ENCODE measurements at regions not wholly inside any gene's neighbourhood (a gene's known extent, or its start where the extent isn't known, plus 50 kb on each side); places are given as distances from the start of the nearest gene placed in this dataset.
A peak's percentile ranks its signal among the peaks of the same experiment; 100 is the strongest.

DNA sequence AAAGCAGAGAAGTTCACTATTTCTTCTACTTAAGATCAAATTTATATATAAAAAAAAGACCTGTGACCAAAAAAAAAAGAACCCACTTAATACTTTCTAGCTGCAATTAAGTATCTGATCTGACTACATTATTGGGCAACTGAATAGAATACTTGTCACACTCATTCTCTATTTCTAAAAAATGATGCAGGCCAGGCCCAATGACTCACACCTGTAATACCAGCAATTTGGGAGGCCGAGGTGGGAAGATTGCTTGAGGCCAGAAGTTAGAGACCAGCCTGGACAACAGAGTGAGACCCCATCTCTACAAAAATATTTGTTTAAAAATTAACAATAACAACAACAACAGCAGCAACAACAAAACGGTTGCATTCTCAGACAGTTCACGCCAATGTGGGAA lies 108.8 kb upstream of the BMP2K start:
- Histone ChIP-seq H3K4me3 (ENCODE audit: control extremely low read depth in 1 of 5, extremely low read depth in 1 of 5, insufficient read depth in 1 of 5, low read depth in 2 of 5, low read length in 4 of 5) (peak overlapping the region in 2 of 5 experiments; percentile 26 to 28), H3K9ac (ENCODE audit: low read length) (peak overlapping the region; percentile 25)

DNA sequence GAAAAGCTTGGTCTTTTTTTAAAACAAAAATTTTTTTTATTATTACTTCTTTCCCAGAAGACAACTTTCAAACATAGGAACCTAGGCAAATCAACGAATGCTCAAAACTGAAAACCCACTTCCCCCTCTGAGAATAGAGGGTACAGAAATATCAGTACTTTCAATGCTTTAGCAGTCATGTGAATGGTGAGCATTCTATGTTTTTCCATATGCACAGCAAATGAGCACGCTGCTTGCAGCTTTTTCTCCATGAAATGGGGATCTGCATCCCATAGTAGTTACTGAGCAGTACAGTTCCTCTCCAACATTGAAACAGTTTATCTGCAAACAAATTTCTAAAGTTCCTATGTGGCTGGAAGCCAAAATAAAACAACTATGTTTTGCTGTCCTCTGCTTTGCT lies 108.4 kb upstream of the BMP2K start:
- 0% methylated on average over 1 of the region's 2 CpGs for WGBS (ENCODE audit: insufficient coverage)
- peak overlapping the region; percentile 17 for H2AFZ ChIP-seq (ENCODE audit: insufficient read depth, low read depth, low read length, poor library complexity, severe bottlenecking)
- DNase-seq = peak; percentile 47
- peak overlapping the region; percentile 25 for H3K9ac ChIP-seq (ENCODE audit: low read length)
- no peaks in the 10 kb centered on the region for H3K79me2 ChIP-seq (ENCODE audit: control insufficient read depth, insufficient read depth, low read length)
- H3K36me3 ChIP-seq (replicated peaks in 1 of 2; ENCODE audit: control extremely low read depth in 1 of 2, control insufficient read depth in 1 of 2, extremely low read depth in 1 of 2, insufficient read depth in 2 of 2, low read length in 1 of 2) = no peaks in the 10 kb centered on the region
- CTCF ChIA-PET = interaction anchor here (0.9 to 2.9 kb wide), 6 partner anchors 8 to 44 kb away, joined by 3 to 10 read pairs (median 4); no protein-coding TSS in a partner anchor
- Mint-ChIP-seq H3K27ac (peak overlapping the region; percentile 85), H3K4me3 (peak overlapping the region; percentile 80), H3K9me3 (ENCODE audit: insufficient read depth) (peaks cover 2% of the 10 kb centered on the region), H3K4me1 (peaks cover 88% of the 10 kb centered on the region), H3K27me3 (no peaks in the 10 kb centered on the region)
- peak overlapping the region in 2 of 5 experiments; percentile 26 to 28 for H3K4me3 ChIP-seq (ENCODE audit: control extremely low read depth in 1 of 5, extremely low read depth in 1 of 5, insufficient read depth in 1 of 5, low read depth in 2 of 5, low read length in 4 of 5)
- POLR2A ChIA-PET = interaction anchor here (1.6 kb wide), 1 partner anchor 10 kb away, joined by 6 read pairs; no protein-coding TSS in a partner anchor
- intact Hi-C loops (cut with micrococcal nuclease) = loop anchor here (5.0 kb wide), 2 partner anchors 85 to 195 kb away; no protein-coding TSS in a partner anchor
- no peaks in the 10 kb centered on the region for H3K27me3 ChIP-seq (replicated peaks in 1 of 4; ENCODE audit: control extremely low read depth in 1 of 4, control insufficient read depth in 3 of 4, insufficient read depth in 4 of 4, low read length in 3 of 4)
- H3K9me3 ChIP-seq (ENCODE audit: control extremely low read depth in 1 of 3, control insufficient read depth in 2 of 3, insufficient read depth in 1 of 3, low read length in 2 of 3) = no peaks in the 10 kb centered on the region
- peak; percentile 62 for ATAC-seq (ENCODE audit: low read depth)
- peaks cover 75 to 78% of the 10 kb centered on the region in 2 donors for H3K4me1 ChIP-seq (ENCODE audit: control insufficient read depth in 2 of 2, insufficient read depth in 2 of 2, low read length in 2 of 2)
- H3K4me2 ChIP-seq (replicated peaks; ENCODE audit: low read depth, low read length, poor library complexity, severe bottlenecking) = peak overlapping the region; percentile 58
- TF ChIP-seq, protein P1, sequence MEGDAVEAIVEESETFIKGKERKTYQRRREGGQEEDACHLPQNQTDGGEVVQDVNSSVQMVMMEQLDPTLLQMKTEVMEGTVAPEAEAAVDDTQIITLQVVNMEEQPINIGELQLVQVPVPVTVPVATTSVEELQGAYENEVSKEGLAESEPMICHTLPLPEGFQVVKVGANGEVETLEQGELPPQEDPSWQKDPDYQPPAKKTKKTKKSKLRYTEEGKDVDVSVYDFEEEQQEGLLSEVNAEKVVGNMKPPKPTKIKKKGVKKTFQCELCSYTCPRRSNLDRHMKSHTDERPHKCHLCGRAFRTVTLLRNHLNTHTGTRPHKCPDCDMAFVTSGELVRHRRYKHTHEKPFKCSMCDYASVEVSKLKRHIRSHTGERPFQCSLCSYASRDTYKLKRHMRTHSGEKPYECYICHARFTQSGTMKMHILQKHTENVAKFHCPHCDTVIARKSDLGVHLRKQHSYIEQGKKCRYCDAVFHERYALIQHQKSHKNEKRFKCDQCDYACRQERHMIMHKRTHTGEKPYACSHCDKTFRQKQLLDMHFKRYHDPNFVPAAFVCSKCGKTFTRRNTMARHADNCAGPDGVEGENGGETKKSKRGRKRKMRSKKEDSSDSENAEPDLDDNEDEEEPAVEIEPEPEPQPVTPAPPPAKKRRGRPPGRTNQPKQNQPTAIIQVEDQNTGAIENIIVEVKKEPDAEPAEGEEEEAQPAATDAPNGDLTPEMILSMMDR (IDR thresholded peaks at IDR 0.05) = no peak
- no peak for TF ChIP-seq EZH2 (IDR thresholded peaks at IDR 0.05; ENCODE audit: borderline replicate concordance, insufficient read depth, low read depth, low read length, poor library complexity, severe bottlenecking)
- H4K20me1 ChIP-seq (ENCODE audit: control insufficient read depth, insufficient read depth, low read length, poor library complexity, severe bottlenecking) = no peaks in the 10 kb centered on the region
- peak overlapping the region; percentile 50 to 73 for H3K27ac ChIP-seq (ENCODE audit: low read length in 2 of 2)

More for the DNA sequence above, 108.8 kb upstream of the BMP2K start:
- no CpG with 5 or more reads among the region's 3 CpGs for WGBS (ENCODE audit: insufficient coverage)
- peaks cover 2% of the 10 kb centered on the region for H3K9me3 Mint-ChIP-seq (ENCODE audit: insufficient read depth)
- H3K27me3 ChIP-seq (replicated peaks in 1 of 4; ENCODE audit: control extremely low read depth in 1 of 4, control insufficient read depth in 3 of 4, insufficient read depth in 4 of 4, low read length in 3 of 4) = no peaks in the 10 kb centered on the region
- H3K4me3 Mint-ChIP-seq = peak overlapping the region; percentile 80
- H3K4me2 ChIP-seq (replicated peaks; ENCODE audit: low read depth, low read length, poor library complexity, severe bottlenecking) = peak overlapping the region; percentile 58
- H3K27ac ChIP-seq (ENCODE audit: low read length in 2 of 2) = peak overlapping the region; percentile 50 to 73
- no peak for ATAC-seq (ENCODE audit: low read depth)
- CTCF ChIA-PET = interaction anchor here (1.0 to 2.9 kb wide), 4 partner anchors 16 to 90 kb away, joined by 3 to 10 read pairs (median 4); no protein-coding TSS in a partner anchor
- intact Hi-C loops (cut with micrococcal nuclease) = loop anchor here (5.0 kb wide), 2 partner anchors 85 to 195 kb away; no protein-coding TSS in a partner anchor
- H3K79me2 ChIP-seq (ENCODE audit: control insufficient read depth, insufficient read depth, low read length) = no peaks in the 10 kb centered on the region
- peaks cover 75 to 76% of the 10 kb centered on the region in 2 donors for H3K4me1 ChIP-seq (ENCODE audit: control insufficient read depth in 2 of 2, insufficient read depth in 2 of 2, low read length in 2 of 2)
- H3K4me1 Mint-ChIP-seq = peaks cover 87% of the 10 kb centered on the region
- no peak overlapping the region for H2AFZ ChIP-seq (ENCODE audit: insufficient read depth, low read depth, low read length, poor library complexity, severe bottlenecking)
- no peak for DNase-seq
- no peaks in the 10 kb centered on the region for H3K36me3 ChIP-seq (replicated peaks in 1 of 2; ENCODE audit: control extremely low read depth in 1 of 2, control insufficient read depth in 1 of 2, extremely low read depth in 1 of 2, insufficient read depth in 2 of 2, low read length in 1 of 2)
- POLR2A ChIA-PET = no interaction called here
- peak overlapping the region; percentile 85 for H3K27ac Mint-ChIP-seq
- H3K27me3 Mint-ChIP-seq = no peaks in the 10 kb centered on the region
- TF ChIP-seq, protein P1 (IDR thresholded peaks at IDR 0.05) = no peak
- TF ChIP-seq EZH2 (IDR thresholded peaks at IDR 0.05; ENCODE audit: borderline replicate concordance, insufficient read depth, low read depth, low read length, poor library complexity, severe bottlenecking) = no peak
- H4K20me1 ChIP-seq (ENCODE audit: control insufficient read depth, insufficient read depth, low read length, poor library complexity, severe bottlenecking) = no peaks in the 10 kb centered on the region
- H3K9me3 ChIP-seq (ENCODE audit: control extremely low read depth in 1 of 3, control insufficient read depth in 2 of 3, insufficient read depth in 1 of 3, low read length in 2 of 3) = no peaks in the 10 kb centered on the region

All from B cell (primary cell).